ENCODE measurements at regions not wholly inside any gene's neighbourhood (a gene's known extent, or its start where the extent isn't known, plus 50 kb on each side); places are given as distances from the start of the nearest gene placed in this dataset.
A peak's percentile ranks its signal among the peaks of the same experiment; 100 is the strongest.
"Not testable (repeated sequence)": the region's sequence is repeated elsewhere in the genome, so short reads cannot be mapped to it uniquely, and the experiment has no call there.

DNA sequence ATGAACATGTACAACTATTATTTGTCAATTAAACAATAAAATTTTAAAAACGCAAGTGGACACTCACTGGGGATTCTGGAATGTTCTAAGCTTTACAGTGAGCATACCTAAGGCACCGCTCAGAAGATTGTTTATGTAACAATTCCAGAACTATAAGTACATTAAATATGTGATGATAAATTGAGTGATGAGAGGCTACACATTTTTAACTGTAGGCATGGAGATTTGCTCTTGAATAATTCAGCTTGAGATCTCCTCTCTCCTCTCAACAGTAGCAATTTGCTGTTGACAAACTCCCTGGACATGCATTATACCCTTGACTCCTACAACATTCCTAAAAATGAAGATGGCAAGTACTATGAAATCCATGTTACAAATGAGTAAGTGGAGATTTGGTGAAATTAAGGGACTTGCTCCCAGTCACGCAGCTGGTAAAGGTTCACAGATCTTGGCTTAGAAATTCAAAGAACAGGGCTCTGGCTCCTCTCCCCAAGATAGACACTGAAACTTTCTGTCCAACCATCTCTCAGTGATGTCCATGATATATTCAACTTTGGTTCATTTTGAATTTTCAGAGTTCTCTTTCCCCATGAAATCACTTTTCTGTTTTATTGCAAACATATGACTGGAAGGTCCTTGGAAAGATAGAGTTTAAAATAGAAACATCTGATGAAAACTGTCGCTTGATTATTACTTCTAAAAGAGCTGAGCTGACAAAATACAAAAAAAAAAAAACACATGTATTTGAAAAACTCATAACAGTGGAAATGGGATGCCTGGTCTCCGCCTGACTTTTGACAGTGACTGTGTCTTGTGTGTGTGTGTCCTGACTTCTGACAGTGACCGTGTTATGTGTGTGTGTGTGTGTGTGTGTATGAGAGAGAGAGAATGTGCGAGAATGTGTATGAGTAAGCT lies 488.3 kb downstream of the TNS3 start:
- no peak for DNase-seq (ENCODE audit: low read depth in 4 of 4, low spot score in 3 of 4)

DNA sequence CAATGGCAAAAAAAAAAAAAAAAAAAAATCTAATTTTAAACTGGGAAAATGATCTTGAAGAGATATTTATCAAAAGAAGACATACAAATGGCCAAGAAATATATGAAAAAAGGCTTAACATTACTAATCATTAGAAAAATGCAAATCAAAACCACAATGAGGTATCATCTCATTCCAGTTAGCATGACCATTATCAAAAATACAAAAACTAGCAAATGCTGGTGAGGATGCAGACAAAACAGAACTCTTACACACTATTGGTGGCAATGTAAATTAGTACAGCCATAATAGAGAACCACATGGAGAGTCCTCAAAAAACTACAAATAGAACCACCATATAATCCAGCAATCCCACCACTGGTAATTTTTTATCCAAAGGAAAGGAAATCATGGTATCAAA lies 489.6 kb downstream of the TNS3 start:
- no peak for DNase-seq (ENCODE audit: low read depth in 4 of 4, low spot score in 3 of 4)

- DNase-seq (ENCODE audit: low read depth in 4 of 4, low spot score in 3 of 4), result no peak
Measured at GRCh38 chr7:47091141-47091540, 490.8 kb downstream of the TNS3 start.

GRCh38 chr7:47089461-47089860 lies 492.4 kb downstream of the TNS3 start:
- DNase-seq (ENCODE audit: low read depth in 4 of 4, low spot score in 3 of 4), result no peak

GRCh38 chr7:47089068-47089417 lies 492.9 kb downstream of the TNS3 start:
- DNase-seq (ENCODE audit: low read depth in 4 of 4, low spot score in 3 of 4), result no peak

DNA sequence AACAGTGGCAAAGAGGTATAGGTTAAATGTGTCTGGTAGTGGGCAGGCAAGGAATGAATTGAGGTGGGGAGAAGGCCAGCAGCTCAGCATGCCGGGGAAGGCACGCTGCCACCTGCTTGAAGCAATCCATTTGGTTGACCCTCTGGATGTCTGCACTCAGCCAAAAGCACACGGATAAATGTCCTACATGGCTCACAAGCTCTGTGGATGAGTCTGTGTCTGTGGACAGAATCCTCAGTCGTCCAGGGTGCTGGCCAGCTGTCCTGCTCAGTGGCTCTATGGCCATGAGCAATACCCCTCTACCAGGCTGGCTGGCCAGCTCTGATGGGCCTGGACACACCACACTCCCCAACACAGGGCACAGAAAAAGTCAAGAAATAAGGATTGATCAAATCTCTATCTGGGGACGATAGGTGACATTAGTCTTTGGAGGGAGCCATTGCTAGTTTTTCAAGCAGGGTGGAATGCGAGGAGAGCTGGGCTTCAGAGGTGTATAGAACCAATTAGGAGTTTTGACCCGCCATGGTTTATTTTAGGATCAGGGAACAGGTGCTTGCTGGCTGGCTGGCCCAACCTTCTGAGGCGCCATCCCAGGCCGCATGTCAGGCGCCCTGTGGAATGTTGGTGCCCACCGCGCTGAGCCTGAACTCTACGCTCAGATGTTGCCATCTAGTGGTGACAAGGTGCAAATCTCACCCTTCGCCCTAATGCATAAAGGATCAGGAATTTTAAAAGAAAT lies 493.4 kb downstream of the TNS3 start:
- DNase-seq (ENCODE audit: low read depth in 4 of 4, low spot score in 3 of 4), result peak; percentile 36 to 64 (median 50)

- DNase-seq (ENCODE audit: low read depth in 4 of 4, low spot score in 3 of 4), result no peak
Measured at GRCh38 chr7:47087866-47088265, 494.0 kb downstream of the TNS3 start.

- no peak for DNase-seq (ENCODE audit: low read depth in 4 of 4, low spot score in 3 of 4)
Measured at GRCh38 chr7:47085491-47086275, 496.2 kb downstream of the TNS3 start.

DNA sequence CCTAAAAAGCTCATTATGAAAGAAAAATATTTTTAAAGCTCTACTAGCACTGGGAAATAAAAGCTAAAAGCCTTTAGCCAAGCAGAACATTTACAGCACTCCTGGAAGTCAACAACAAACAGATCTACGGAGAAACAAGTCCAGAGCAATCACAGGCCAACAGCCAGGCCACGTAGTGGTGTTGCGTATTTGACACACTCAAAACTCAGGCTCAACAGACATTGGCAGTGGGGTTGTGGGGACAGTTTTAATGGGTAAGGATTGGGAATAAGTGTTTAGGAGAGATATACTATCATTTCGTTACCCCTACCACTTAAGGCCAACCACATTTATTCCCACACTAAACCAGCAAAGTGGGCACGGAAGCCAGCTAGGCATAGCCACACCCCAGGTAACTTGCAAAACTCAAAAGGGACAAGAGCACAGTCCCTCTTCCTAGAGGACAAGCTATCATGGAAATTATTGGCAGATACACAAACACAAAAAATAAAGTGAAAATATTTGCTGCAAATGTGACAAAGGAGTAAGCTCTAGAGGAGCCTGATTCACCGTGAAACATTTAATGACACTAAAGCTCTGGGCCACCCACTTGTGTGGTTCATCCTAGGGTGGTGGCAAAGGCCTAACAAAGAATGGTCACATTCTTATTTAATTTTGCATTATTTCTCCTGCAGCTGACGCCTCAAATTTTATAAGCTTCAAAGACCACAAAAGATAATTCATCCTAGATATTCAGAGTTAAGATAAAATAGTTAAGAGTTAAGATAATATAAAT lies 498.2 kb downstream of the TNS3 start:
- DNase-seq (ENCODE audit: low read depth in 4 of 4, low spot score in 3 of 4), result no peak

GRCh38 chr7:47080816-47081215 lies 501.1 kb downstream of the TNS3 start:
- DNase-seq (ENCODE audit: low read depth in 4 of 4, low spot score in 3 of 4), result no peak

DNA sequence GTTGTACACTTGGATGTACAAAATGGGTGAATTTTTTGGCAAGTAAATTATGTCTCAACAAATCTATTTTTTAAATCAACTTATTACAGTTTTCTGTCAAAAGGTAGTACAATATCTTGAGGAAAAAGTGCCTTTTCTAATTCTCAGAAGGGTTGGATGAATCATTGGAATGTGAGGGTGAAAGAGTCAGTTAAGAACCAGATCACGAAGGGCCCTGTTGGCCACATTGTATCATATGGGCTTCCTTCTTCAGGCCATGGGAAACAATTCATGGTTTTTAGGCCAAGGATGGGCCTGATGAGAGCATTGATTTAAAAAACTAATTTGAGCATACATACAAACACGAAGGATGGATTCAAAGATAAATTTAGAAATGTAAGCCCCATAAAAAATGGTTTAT lies 503.7 kb downstream of the TNS3 start:
- DNase-seq (ENCODE audit: low read depth in 4 of 4, low spot score in 3 of 4), result no peak

DNA sequence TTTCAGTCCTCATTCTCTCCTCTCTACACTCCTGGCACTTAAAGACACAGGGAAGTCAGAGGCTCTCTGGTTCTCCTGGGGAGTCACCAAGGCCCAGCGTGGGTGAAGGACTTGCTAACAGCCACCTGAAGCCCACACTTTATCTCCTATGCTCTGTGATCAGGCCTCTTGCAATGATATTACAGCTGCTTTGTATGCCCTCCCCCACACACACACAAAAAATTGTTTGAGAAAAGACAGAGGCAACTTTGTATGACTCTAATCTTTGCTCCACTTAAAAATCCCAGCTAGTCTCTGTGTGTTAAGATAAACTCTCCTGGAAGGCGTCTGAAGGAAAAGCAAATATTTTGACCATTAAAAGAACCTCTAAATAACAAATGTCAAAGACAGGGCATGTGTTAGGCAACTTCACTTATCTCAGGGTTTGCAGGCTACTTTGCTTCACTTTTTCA lies 507.2 kb downstream of the TNS3 start:
- DNase-seq (ENCODE audit: low read depth in 4 of 4, low spot score in 3 of 4), result no peak

DNA sequence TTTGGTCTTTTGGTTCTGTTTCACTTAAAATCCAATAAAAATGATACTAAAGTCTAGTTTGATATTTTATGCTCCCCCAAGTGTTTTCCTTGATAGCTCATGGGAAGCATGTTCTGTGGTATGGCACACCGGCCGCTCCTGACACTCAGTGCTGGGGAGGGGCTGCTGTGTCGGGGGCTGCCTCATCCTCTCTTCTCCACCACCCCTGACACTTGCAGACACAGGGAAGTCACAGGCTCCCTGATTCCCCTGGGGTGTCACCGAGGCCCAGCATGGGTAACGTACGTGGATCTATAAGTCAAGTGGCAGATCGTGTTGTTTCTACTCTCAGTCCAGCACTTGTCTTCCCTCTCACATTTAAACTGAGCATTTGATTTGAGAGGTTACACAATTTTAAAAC lies 508.6 kb downstream of the TNS3 start:
- no peak for DNase-seq (ENCODE audit: low read depth in 4 of 4, low spot score in 3 of 4)

DNA sequence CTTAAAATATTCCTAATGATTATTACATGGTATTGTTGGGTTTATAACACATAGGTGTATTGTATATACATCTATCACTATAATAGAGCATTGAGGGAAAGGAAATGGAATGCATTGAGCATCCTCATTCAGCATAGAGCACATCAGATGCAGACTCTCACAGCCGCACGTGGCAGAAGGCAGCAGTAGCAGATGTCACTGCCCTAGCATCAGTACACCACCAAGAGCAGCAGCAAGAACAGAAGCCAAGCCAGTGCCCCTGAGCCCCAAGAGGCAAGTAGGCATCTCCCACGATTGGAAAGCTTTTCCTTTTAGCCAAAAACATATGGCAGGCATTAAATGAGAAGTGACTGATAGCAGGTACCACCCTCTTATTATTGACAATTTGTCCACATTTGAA lies 510.0 kb downstream of the TNS3 start:
- DNase-seq (ENCODE audit: low read depth in 4 of 4, low spot score in 3 of 4), result no peak

DNA sequence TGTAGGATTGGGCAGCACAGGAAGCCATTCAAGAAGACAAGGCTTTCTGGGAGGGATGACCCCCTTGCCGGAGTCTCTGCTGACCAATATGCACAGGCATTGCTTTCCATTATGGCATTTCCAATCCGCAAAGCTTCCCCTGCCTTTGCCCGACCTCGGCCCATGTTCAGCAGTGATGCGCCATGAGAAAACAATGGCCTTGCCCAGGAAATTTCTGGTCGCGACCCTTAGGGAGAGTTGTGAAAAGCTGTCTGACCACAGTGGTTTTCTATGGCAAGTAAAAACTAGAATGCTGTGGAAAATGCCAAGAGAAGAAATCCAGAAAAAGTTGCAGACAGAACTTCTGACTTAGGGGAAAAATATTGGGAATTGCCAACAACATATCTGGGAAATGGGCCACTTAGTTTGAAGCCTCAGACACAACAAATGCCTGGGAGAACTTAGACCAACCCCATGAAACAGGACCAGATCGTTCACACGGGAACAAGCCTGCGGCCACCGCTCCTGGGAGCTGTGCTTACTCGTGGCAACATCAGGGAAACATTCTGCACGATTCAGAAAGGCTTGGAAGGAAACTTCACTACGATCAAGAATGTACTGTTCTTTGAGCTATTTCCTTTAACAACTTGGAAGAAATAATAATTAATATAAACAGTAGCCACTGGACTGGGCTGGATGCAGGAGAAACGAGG lies 512.4 kb downstream of the TNS3 start:
- no peak for DNase-seq (ENCODE audit: low read depth in 4 of 4, low spot score in 3 of 4)

GRCh38 chr7:47066976-47067614 lies 514.8 kb downstream of the TNS3 start:
- DNase-seq (ENCODE audit: low read depth in 4 of 4, low spot score in 3 of 4), result no peak

DNA sequence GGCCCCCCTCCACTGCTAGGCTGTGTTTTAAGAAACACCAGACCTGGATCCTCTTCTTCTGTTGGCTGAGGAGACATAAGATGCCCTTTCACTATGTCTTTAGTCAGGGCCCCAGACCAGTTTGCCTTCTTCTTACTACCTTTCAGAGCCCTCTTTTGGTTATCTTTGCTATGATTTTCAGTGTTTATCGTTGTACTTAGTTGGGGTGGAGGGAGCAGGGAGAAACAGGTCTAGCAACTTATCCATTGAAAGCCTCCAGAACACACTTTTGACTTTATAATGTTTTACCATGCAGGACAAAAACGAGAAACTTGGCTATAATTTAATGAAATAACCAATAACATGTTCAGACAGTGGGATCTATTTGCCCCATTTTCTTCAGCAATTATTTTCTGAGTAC lies 525.2 kb downstream of the TNS3 start:
- DNase-seq (ENCODE audit: low read depth in 4 of 4, low spot score in 3 of 4), result no peak

- DNase-seq (ENCODE audit: low read depth in 4 of 4, low spot score in 3 of 4), result not testable (repeated sequence)
Measured at GRCh38 chr7:47052541-47053208, 529.2 kb downstream of the TNS3 start.

Data from right renal pelvis (tissue), 4 donors.